PC-9 (cell line): ENCODE measurements at regions not wholly inside any gene's neighbourhood (a gene's known extent, or its start where the extent isn't known, plus 50 kb on each side); places are given as distances from the start of the nearest gene placed in this dataset.
"Not testable (repeated sequence)": the region's sequence is repeated elsewhere in the genome, so short reads cannot be mapped to it uniquely, and the experiment has no call there.

Experiments used
- EZH2 ChIP-seq: fragments of 200-600 bp; sonication (generic); IDR thresholded peaks from 2 replicates; pipeline ENCODE4 v1.8.0; 2017; ENCODE audit warnings: antibody characterized with exemption, low read depth
- TF ChIP-seq, protein P1 (sequence below): fragments of 200-600 bp; sonication (generic); conservative IDR thresholded peaks from 2 replicates; pipeline ENCODE4 v1.6.1; 2017; ENCODE audit warnings: mixed run types, antibody characterized with exemption, mild to moderate bottlenecking, moderate library complexity

DNA sequence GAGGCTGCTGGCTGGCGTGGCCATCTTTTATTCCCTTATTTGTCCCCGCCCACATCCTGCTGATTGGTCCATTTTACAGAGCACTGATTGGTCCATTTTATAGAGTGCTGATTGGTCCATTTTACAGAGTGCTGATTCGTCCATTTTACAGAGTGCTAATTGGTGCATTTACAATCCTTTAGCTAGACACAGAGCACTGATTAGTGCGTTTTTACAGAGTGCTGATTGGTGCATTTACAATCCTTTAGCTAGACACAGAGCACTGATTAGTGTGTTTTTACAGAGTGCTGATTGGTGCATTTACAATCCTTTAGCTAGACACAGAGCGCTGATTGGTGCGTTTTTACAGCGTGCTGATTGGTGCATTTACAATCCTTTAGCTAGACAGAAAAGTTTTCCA is 74.8 kb upstream of the SEZ6L start:
- not testable (repeated sequence) for TF ChIP-seq EZH2
- TF ChIP-seq, protein P1, sequence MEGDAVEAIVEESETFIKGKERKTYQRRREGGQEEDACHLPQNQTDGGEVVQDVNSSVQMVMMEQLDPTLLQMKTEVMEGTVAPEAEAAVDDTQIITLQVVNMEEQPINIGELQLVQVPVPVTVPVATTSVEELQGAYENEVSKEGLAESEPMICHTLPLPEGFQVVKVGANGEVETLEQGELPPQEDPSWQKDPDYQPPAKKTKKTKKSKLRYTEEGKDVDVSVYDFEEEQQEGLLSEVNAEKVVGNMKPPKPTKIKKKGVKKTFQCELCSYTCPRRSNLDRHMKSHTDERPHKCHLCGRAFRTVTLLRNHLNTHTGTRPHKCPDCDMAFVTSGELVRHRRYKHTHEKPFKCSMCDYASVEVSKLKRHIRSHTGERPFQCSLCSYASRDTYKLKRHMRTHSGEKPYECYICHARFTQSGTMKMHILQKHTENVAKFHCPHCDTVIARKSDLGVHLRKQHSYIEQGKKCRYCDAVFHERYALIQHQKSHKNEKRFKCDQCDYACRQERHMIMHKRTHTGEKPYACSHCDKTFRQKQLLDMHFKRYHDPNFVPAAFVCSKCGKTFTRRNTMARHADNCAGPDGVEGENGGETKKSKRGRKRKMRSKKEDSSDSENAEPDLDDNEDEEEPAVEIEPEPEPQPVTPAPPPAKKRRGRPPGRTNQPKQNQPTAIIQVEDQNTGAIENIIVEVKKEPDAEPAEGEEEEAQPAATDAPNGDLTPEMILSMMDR, result not testable (repeated sequence)
